Right lobe of liver (tissue), 6 donors: ENCODE measurements at regions not wholly inside any gene's neighbourhood (a gene's known extent, or its start where the extent isn't known, plus 50 kb on each side); places are given as distances from the start of the nearest gene placed in this dataset.
"Not testable (repeated sequence)": the region's sequence is repeated elsewhere in the genome, so short reads cannot be mapped to it uniquely, and the experiment has no call there.

Experiments used
- ATAC-seq, 4 donors: fragments of 200-7000 bp; cut with Tn5 transposase; one replicate each; pipeline ENCODE4 v1.9.1; 2020; ENCODE audit warnings: mild to moderate bottlenecking in 4 of 4, moderate library complexity in 4 of 4
- DNase-seq, 3 donors: peaks; one replicate each; pipeline ENCODE4 v3.0.0-alpha.2; 2020
- H3K27ac ChIP-seq, 3 donors: fragments of 200-600 bp; one replicate each; pipeline ENCODE4 v1.8.0; 2022
- H3K27me3 ChIP-seq, 2 donors: fragments of 200-600 bp; one replicate each; pipeline ENCODE4 v1.8.0; 2022
- H3K36me3 ChIP-seq, 4 donors: fragments of 200-600 bp; sonication (generic) in 1 of 4; one replicate each; pipeline versions ENCODE4 v1.5.1 to v1.8.0; 2017 to 2022; ENCODE audit warnings: control low read depth in 1 of 4
- H3K4me1 ChIP-seq, 4 donors: fragments of 200-600 bp; sonication (generic) in 1 of 4; one replicate each; pipeline versions ENCODE4 v1.5.1 to v1.8.0; 2017 to 2022; ENCODE audit warnings: control low read depth in 1 of 4
- H3K4me3 ChIP-seq, 3 donors: fragments of 200-600 bp; one replicate each; pipeline ENCODE4 v1.8.0; 2022
- H3K9me3 ChIP-seq, 4 donors: fragments of 200-600 bp; sonication (generic) in 1 of 4; one replicate each; pipeline versions ENCODE4 v1.5.1 to v1.8.0; 2017 to 2022; ENCODE audit warnings: control low read depth in 1 of 4
- CTCF ChIP-seq, 4 donors: fragments of 200-600 bp in 3 of 4; fragments of 450-650 bp in 1 of 4; IDR thresholded peaks; one replicate each; pipeline versions ENCODE4 v1.5.1 to v1.8.0; 2016 to 2022; ENCODE audit warnings: antibody characterized with exemption in 4 of 4, mild to moderate bottlenecking in 2 of 4
- POLR2A ChIP-seq: fragments of 450-650 bp; IDR thresholded peaks from one replicate; pipeline ENCODE4 v1.6.1; 2017; ENCODE audit warnings: antibody characterized with exemption, mild to moderate bottlenecking
- WGBS: methylation state at CpG from one replicate; pipeline ENCODE4 v1.1.6; 2018; ENCODE audit warnings: low coverage, low lambda C conversion rate; ENCODE audit not compliant: insufficient coverage; ENCODE audit errors: missing lambda C conversion rate; 5-methylcytosine and 5-hydroxymethylcytosine counted together
- intact Hi-C, 2 donors: fragments of 100-400 bp; cut with DNase I; formaldehyde crosslinking; loops; one replicate each; pipeline versions ENCODE4 v1.11.2 to v1.14.1; 2022
- donor health status: DM: no; HTN: yes; CAD: no.
- donor health status: DM: no; HTN: no; CAD: no.
- donor health status: DM: no; HTN: no; CAD: no.
- donor health status: DM: no; HTN: yes; CAD: no.
- donor health status: DM: no; HTN: yes; CAD: no.

GRCh38 chr4:159416073-159416472 is 313.2 kb downstream of the RAPGEF2 start:
- no peaks in the 10 kb centered on the region for H3K36me3 ChIP-seq
- WGBS = 65% methylated on average over 2 of the region's 2 CpGs
- no peak overlapping the region for H3K27ac ChIP-seq
- H3K9me3 ChIP-seq = no peaks in the 10 kb centered on the region
- intact Hi-C loops = no loop called here
- ATAC-seq (no peak), DNase-seq (no peak)
- TF ChIP-seq POLR2A (no peak), CTCF (IDR thresholded peaks at IDR 0.05) (no peak)
- H3K27me3 ChIP-seq = no peaks in the 10 kb centered on the region
- no peak overlapping the region for H3K4me3 ChIP-seq
- H3K4me1 ChIP-seq = no peaks in the 10 kb centered on the region

- Histone ChIP-seq H3K9me3 (no peaks in the 10 kb centered on the region), H3K27me3 (no peaks in the 10 kb centered on the region), H3K27ac (no peak overlapping the region), H3K36me3 (no peaks in the 10 kb centered on the region), H3K4me1 (no peaks in the 10 kb centered on the region), H3K4me3 (no peak overlapping the region)
- ATAC-seq (no peak), DNase-seq (no peak)
- 88% methylated on average over 3 of the region's 3 CpGs for WGBS
- TF ChIP-seq POLR2A = no peak
- TF ChIP-seq CTCF (IDR thresholded peaks at IDR 0.05) = no peak
- intact Hi-C loops = no loop called here
These were observed 314.1 kb downstream of the RAPGEF2 start for GRCh38 chr4:159416996-159417395.

- H3K4me3 ChIP-seq = no peak overlapping the region
- no peaks in the 10 kb centered on the region for H3K27me3 ChIP-seq
- DNase-seq (no peak), ATAC-seq (no peak)
- H3K36me3 ChIP-seq = no peaks in the 10 kb centered on the region
- H3K4me1 ChIP-seq = no peaks in the 10 kb centered on the region
- no peak for TF ChIP-seq CTCF (IDR thresholded peaks at IDR 0.05)
- no peak for TF ChIP-seq POLR2A
- WGBS = 61% methylated on average over 8 of the region's 25 CpGs
- no peaks in the 10 kb centered on the region for H3K9me3 ChIP-seq
- intact Hi-C loops = no loop called here
- H3K27ac ChIP-seq = no peak overlapping the region
These were observed 317.5 kb downstream of the RAPGEF2 start for GRCh38 chr4:159420162-159421057.

- H3K27ac ChIP-seq, H3K4me1 ChIP-seq, intact Hi-C loops, H3K36me3 ChIP-seq, H3K9me3 ChIP-seq, ATAC-seq, DNase-seq, H3K27me3 ChIP-seq, H3K4me3 ChIP-seq: not testable (repeated sequence)
- WGBS = 100% methylated on average over 3 of the region's 5 CpGs
These were observed 318.2 kb downstream of the RAPGEF2 start for GRCh38 chr4:159421058-159421419.

GRCh38 chr4:159422019-159422418 is 319.1 kb downstream of the RAPGEF2 start:
- no peak overlapping the region for H3K27ac ChIP-seq
- no peaks in the 10 kb centered on the region for H3K36me3 ChIP-seq
- TF ChIP-seq POLR2A (no peak), CTCF (IDR thresholded peaks at IDR 0.05) (no peak)
- ATAC-seq (peak in 1 of 4 donors; percentile 28), DNase-seq (no peak)
- 70% methylated on average over 8 of the region's 8 CpGs for WGBS
- no peak overlapping the region for H3K4me3 ChIP-seq
- no peaks in the 10 kb centered on the region for H3K9me3 ChIP-seq
- intact Hi-C loops = no loop called here
- no peaks in the 10 kb centered on the region for H3K27me3 ChIP-seq
- no peaks in the 10 kb centered on the region for H3K4me1 ChIP-seq
